OCI-LY7 (cell line): ENCODE measurements at regions not wholly inside any gene's neighbourhood (a gene's known extent, or its start where the extent isn't known, plus 50 kb on each side); places are given as distances from the start of the nearest gene placed in this dataset.

Experiments used
- CTCF ChIP-seq: fragments of 200-600 bp; sonication (generic); conservative IDR thresholded peaks from 2 replicates; pipeline ENCODE4 v1.5.1; 2014; ENCODE audit warnings: mild to moderate bottlenecking, antibody characterized with exemption, low read length, moderate library complexity, mixed read lengths
- EZH2phosphoT487 ChIP-seq: fragments of 200-600 bp; sonication (generic); IDR thresholded peaks from 2 replicates; pipeline ENCODE4 v1.6.1; 2018; ENCODE audit warnings: low read depth, borderline replicate concordance, mild to moderate bottlenecking, mixed run types, antibody characterized with exemption, low read length, moderate library complexity, mixed read lengths

- no peak for TF ChIP-seq CTCF
- TF ChIP-seq EZH2phosphoT487 = no peak
These were observed 155.9 kb upstream of the CENPE start for GRCh38 chr4:103354006-103354405.
